SH-SY5Y (cell line): ENCODE measurements at regions not wholly inside any gene's neighbourhood (a gene's known extent, or its start where the extent isn't known, plus 50 kb on each side); places are given as distances from the start of the nearest gene placed in this dataset.

Experiments used
- GATA2 ChIP-seq: IDR thresholded peaks from 2 replicates; pipeline ENCODE4 v1.6.1; 2011; ENCODE audit warnings: mild to moderate bottlenecking, low read depth, low read length
- GATA3 ChIP-seq: IDR thresholded peaks from 2 replicates; pipeline ENCODE4 v1.6.1; 2011; ENCODE audit warnings: low read depth, mild to moderate bottlenecking, low read length, moderate library complexity

DNA sequence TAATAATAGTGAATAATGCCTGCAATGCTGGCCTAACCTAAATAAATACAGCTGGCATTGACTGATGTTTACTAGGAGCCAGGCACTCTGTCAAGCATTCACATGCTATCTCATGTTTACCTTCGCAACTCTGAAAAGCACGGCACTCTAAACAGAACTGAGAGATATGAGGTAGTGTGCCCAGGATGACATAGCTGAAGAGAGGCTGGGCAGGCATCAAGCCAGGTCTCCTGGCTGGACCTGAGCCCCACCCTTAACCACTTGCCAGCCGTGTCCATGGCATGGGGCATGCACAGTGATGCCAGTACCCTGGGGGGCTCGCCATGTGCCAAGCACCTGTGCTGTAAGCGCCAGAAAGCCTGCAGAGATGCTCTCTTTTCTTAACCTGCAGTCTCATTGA, 119.4 kb upstream of the MVB12B start:
- no peak for TF ChIP-seq GATA2
- no peak for TF ChIP-seq GATA3
